ENCODE measurements at regions not wholly inside any gene's neighbourhood (a gene's known extent, or its start where the extent isn't known, plus 50 kb on each side); places are given as distances from the start of the nearest gene placed in this dataset.

GRCh38 chrX:88202149-88202548, 544.9 kb upstream of the CPXCR1 start:
- Mint-ChIP-seq H3K4me3 (no peak overlapping the region), H3K27ac (no peak overlapping the region), H3K36me3 (ENCODE audit: low read depth) (no peaks in the 10 kb centered on the region), H3K27me3 (ENCODE audit: insufficient read depth, low read depth, poor library complexity) (no peaks in the 10 kb centered on the region), H3K4me1 (no peaks in the 10 kb centered on the region), H3K9me3 (no peaks in the 10 kb centered on the region)
- ATAC-seq (no peak), DNase-seq (ENCODE audit: low spot score) (peak; percentile 4)
- H3K27me3 ChIP-seq (ENCODE audit: insufficient read depth) = no peaks in the 10 kb centered on the region
- H3F3A ChIP-seq (replicated peaks; ENCODE audit: low read depth) = no peaks in the 10 kb centered on the region
- H3K4me2 ChIP-seq = no peak overlapping the region
- H3K4me3 ChIP-seq = no peak overlapping the region
- H4K20me1 ChIP-seq (replicated peaks; ENCODE audit: insufficient read depth) = no peaks in the 10 kb centered on the region
- H2AFZ ChIP-seq = no peak overlapping the region
- TF ChIP-seq, protein P1, sequence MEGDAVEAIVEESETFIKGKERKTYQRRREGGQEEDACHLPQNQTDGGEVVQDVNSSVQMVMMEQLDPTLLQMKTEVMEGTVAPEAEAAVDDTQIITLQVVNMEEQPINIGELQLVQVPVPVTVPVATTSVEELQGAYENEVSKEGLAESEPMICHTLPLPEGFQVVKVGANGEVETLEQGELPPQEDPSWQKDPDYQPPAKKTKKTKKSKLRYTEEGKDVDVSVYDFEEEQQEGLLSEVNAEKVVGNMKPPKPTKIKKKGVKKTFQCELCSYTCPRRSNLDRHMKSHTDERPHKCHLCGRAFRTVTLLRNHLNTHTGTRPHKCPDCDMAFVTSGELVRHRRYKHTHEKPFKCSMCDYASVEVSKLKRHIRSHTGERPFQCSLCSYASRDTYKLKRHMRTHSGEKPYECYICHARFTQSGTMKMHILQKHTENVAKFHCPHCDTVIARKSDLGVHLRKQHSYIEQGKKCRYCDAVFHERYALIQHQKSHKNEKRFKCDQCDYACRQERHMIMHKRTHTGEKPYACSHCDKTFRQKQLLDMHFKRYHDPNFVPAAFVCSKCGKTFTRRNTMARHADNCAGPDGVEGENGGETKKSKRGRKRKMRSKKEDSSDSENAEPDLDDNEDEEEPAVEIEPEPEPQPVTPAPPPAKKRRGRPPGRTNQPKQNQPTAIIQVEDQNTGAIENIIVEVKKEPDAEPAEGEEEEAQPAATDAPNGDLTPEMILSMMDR (conservative IDR thresholded peaks at IDR 0.05; ENCODE audit: low read depth in 2 of 2) = peak; percentile 30 to 42
- TF ChIP-seq EZH2 (IDR thresholded peaks at IDR 0.05; ENCODE audit: low read depth, unreplicated experiment) = no peak
- TF ChIP-seq, protein P2, sequence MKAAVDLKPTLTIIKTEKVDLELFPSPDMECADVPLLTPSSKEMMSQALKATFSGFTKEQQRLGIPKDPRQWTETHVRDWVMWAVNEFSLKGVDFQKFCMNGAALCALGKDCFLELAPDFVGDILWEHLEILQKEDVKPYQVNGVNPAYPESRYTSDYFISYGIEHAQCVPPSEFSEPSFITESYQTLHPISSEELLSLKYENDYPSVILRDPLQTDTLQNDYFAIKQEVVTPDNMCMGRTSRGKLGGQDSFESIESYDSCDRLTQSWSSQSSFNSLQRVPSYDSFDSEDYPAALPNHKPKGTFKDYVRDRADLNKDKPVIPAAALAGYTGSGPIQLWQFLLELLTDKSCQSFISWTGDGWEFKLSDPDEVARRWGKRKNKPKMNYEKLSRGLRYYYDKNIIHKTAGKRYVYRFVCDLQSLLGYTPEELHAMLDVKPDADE (IDR thresholded peaks at IDR 0.05) = no peak
- no peaks in the 10 kb centered on the region for H3K36me3 ChIP-seq (ENCODE audit: insufficient read depth)
- no peaks in the 10 kb centered on the region for H3K4me1 ChIP-seq (ENCODE audit: insufficient read depth)
- H3K27ac ChIP-seq (ENCODE audit: low read depth) = no peak overlapping the region
- H3K9me2 ChIP-seq (ENCODE audit: insufficient read depth) = no peaks in the 10 kb centered on the region
- no peaks in the 10 kb centered on the region for H3K79me2 ChIP-seq (replicated peaks; ENCODE audit: insufficient read depth)

GRCh38 chrX:88244066-88244465, 503.0 kb upstream of the CPXCR1 start:
- H3K4me3 Mint-ChIP-seq = no peak overlapping the region
- Histone ChIP-seq H3K27ac (ENCODE audit: low read depth) (no peak overlapping the region), H3F3A (replicated peaks; ENCODE audit: low read depth) (no peaks in the 10 kb centered on the region), H3K9me2 (ENCODE audit: insufficient read depth) (0 out of 2 replicates have a peak, but pooled peaks cover 3% of the 10 kb centered on the region), H2AFZ (no peak overlapping the region), H3K36me3 (ENCODE audit: insufficient read depth) (no peaks in the 10 kb centered on the region), H3K4me3 (no peak overlapping the region), H3K27me3 (ENCODE audit: insufficient read depth) (no peaks in the 10 kb centered on the region), H3K4me1 (ENCODE audit: insufficient read depth) (no peaks in the 10 kb centered on the region), H3K4me2 (0 out of 2 replicates have a peak overlapping the region, but pooled peaks have one; percentile 54), H3K79me2 (replicated peaks; ENCODE audit: insufficient read depth) (no peaks in the 10 kb centered on the region), H4K20me1 (replicated peaks; ENCODE audit: insufficient read depth) (no peaks in the 10 kb centered on the region)
- H3K36me3 Mint-ChIP-seq (ENCODE audit: low read depth) = peaks cover 5% of the 10 kb centered on the region; the same call in 2 of the 3 replicates
- H3K27ac Mint-ChIP-seq = no peak overlapping the region
- H3K9me3 Mint-ChIP-seq = no peaks in the 10 kb centered on the region; the same call in 2 of the 3 replicates
- H3K27me3 Mint-ChIP-seq (ENCODE audit: insufficient read depth, low read depth, poor library complexity) = no peaks in the 10 kb centered on the region
- ATAC-seq = no peak
- DNase-seq (ENCODE audit: low spot score) = peak; percentile 28
- TF ChIP-seq ZNF114 (CRISPR knock-in tag; IDR thresholded peaks at IDR 0.05) = no peak
- peak; percentile 61; the same call in 1 of the 2 replicates for TF ChIP-seq NANOG (IDR thresholded peaks at IDR 0.05; ENCODE audit: borderline replicate concordance)
- 0 out of 2 replicates have a peak, but pooled peaks have one; percentile 13 for TF ChIP-seq ZNF462 (CRISPR knock-in tag; IDR thresholded peaks at IDR 0.05)
- H3K4me1 Mint-ChIP-seq = peaks cover 10% of the 10 kb centered on the region; the same call in 2 of the 3 replicates

All from GM23338 (cell line).